ENCODE measurements at regions not wholly inside any gene's neighbourhood (a gene's known extent, or its start where the extent isn't known, plus 50 kb on each side); places are given as distances from the start of the nearest gene placed in this dataset.
A peak's percentile ranks its signal among the peaks of the same experiment; 100 is the strongest.
"Not testable (repeated sequence)": the region's sequence is repeated elsewhere in the genome, so short reads cannot be mapped to it uniquely, and the experiment has no call there.

DNA sequence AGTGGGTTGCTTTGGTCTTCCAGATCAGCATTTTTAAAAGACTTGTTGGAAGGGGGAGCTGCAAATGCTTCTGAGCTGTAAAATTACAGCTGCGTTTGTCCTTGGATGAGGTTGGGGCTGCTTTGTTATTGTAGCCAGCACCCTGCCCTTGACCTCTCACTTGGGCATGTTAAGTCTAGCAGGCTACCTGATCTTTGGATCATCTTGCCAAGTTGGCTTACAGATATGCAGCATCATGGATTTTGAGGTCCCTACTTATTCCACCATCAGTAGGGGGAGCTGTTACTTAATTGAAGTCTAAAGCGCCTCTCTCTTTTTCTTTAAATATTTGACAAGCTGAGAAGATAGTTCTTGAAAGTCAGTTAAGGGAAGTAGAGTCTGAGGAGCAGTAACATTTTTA lies 793.0 kb downstream of the MCTP2 start:
- Histone ChIP-seq H4K20me1 (ENCODE audit: insufficient read depth, low read depth, low read length) (no peaks in the 10 kb centered on the region), H3K9ac (ENCODE audit: low read length) (no peak overlapping the region), H3K9me3 (ENCODE audit: low read length) (no peaks in the 10 kb centered on the region), H3K4me1 (ENCODE audit: low read length) (no peaks in the 10 kb centered on the region), H3K4me3 (ENCODE audit: low read length) (no peak overlapping the region), H3K9me2 (replicated peaks; ENCODE audit: insufficient read depth, low read length) (no peaks in the 10 kb centered on the region), H3K36me3 (ENCODE audit: insufficient read depth, low read length) (no peaks in the 10 kb centered on the region), H3K4me2 (ENCODE audit: low read depth, low read length, poor library complexity, severe bottlenecking) (no peak overlapping the region), H2AFZ (ENCODE audit: low read length) (no peak overlapping the region), H3K79me2 (ENCODE audit: low read length) (no peaks in the 10 kb centered on the region), H3K27me3 (ENCODE audit: low read length) (no peaks in the 10 kb centered on the region), H3K27ac (ENCODE audit: low read length) (no peak overlapping the region)
- peak; percentile 72 for DNase-seq

DNA sequence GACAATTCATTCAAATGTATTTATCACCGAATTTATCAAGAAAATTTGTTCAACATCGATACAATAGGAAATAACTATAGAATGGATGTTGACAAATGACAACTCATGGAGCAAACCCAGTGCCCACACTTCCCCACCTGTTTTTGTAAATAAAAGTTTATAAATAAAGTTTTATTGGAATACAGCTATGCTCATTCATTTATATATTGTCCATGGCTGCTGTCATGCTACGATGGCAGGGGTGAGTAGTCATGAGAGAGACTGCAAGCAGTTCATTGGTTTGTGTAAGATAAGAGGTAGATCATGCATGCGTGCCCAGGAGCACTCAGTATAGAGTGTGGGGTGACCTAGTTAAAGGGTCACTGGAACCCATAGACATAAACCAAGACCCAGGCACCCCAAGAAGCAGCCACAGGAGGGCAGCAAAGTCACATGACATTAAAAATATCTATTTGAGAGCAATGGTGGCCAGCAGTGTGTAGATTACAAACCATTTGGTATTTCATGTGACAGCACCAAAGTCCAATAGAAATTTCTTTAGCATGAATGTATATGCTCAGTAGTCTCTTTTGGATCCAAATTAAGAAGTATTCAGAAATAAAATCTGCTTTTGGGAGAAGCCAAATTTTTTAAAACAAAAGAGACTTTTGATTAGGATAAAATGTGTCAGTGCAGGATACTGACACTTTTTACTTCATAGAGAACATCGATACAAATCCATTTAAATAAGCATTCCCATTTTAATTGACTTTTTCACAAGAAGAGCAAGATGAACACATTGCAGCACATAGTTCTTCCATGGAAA lies 794.8 kb downstream of the MCTP2 start:
- no peaks in the 10 kb centered on the region for H3K4me1 ChIP-seq (ENCODE audit: low read length)
- H3K9ac ChIP-seq (ENCODE audit: low read length): no peak overlapping the region
- H2AFZ ChIP-seq (ENCODE audit: low read length): no peak overlapping the region
- H3K9me2 ChIP-seq (replicated peaks; ENCODE audit: insufficient read depth, low read length): no peaks in the 10 kb centered on the region
- H3K4me2 ChIP-seq (ENCODE audit: low read depth, low read length, poor library complexity, severe bottlenecking): no peak overlapping the region
- DNase-seq: peak; percentile 83
- H4K20me1 ChIP-seq (ENCODE audit: insufficient read depth, low read depth, low read length): no peaks in the 10 kb centered on the region
- H3K27me3 ChIP-seq (ENCODE audit: low read length): no peaks in the 10 kb centered on the region
- H3K79me2 ChIP-seq (ENCODE audit: low read length): no peaks in the 10 kb centered on the region
- no peaks in the 10 kb centered on the region for H3K9me3 ChIP-seq (ENCODE audit: low read length)
- no peak overlapping the region for H3K27ac ChIP-seq (ENCODE audit: low read length)
- no peaks in the 10 kb centered on the region for H3K36me3 ChIP-seq (ENCODE audit: insufficient read depth, low read length)
- no peak overlapping the region for H3K4me3 ChIP-seq (ENCODE audit: low read length)

DNA sequence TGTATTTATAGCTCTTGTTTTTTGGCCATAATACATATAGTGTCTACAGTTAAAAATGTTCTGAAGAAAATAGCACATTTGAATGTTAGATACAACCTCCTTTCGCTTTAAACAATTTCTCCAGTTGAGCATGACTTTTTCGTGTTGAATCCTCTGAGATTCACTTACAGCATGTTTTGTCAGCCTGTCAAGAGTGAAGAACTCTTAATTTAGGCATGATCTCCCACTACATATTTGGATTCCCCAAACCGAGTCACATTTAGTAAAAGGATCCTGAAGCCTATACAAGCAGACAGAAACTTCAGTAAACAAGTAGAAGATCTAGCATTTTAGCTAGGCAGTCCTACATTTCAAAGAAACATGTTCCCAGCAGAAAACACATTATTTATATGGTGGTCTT lies 796.6 kb downstream of the MCTP2 start:
- Histone ChIP-seq H2AFZ (ENCODE audit: low read length) (no peak overlapping the region), H3K9me3 (ENCODE audit: low read length) (no peaks in the 10 kb centered on the region), H3K4me1 (ENCODE audit: low read length) (no peaks in the 10 kb centered on the region), H3K4me2 (ENCODE audit: low read depth, low read length, poor library complexity, severe bottlenecking) (no peak overlapping the region), H3K4me3 (ENCODE audit: low read length) (no peak overlapping the region), H3K79me2 (ENCODE audit: low read length) (no peaks in the 10 kb centered on the region), H3K27ac (ENCODE audit: low read length) (no peak overlapping the region), H4K20me1 (ENCODE audit: insufficient read depth, low read depth, low read length) (no peaks in the 10 kb centered on the region), H3K9me2 (replicated peaks; ENCODE audit: insufficient read depth, low read length) (no peaks in the 10 kb centered on the region), H3K36me3 (ENCODE audit: insufficient read depth, low read length) (no peaks in the 10 kb centered on the region), H3K27me3 (ENCODE audit: low read length) (no peaks in the 10 kb centered on the region), H3K9ac (ENCODE audit: low read length) (no peak overlapping the region)
- no peak for DNase-seq

DNA sequence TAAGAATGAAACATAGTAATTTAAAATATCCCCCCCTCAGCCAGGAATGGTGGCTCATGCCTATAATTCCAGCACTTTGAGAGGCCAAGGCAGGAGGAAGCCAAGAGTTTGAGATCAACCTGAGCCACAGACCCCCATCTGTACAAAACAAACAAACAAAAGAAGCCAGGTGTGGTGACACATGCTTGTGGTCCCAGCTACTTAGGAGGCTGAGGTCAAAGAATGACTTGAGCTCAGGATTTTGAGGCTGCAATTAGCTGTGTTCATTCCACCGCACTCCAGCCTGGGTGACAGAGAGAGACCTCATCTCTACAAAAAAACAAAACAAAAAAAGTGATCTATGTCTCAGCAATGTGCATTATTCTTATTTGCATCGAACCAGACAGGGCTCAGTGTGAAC lies 800.8 kb downstream of the MCTP2 start:
- Histone ChIP-seq H3K9me2 (replicated peaks; ENCODE audit: insufficient read depth, low read length) (no peaks in the 10 kb centered on the region), H3K9me3 (ENCODE audit: low read length) (peaks cover 3% of the 10 kb centered on the region; the same call in 1 of the 2 replicates), H3K27me3 (ENCODE audit: low read length) (no peaks in the 10 kb centered on the region), H2AFZ (ENCODE audit: low read length) (no peak overlapping the region), H3K4me2 (ENCODE audit: low read depth, low read length, poor library complexity, severe bottlenecking) (no peak overlapping the region), H3K9ac (ENCODE audit: low read length) (no peak overlapping the region), H3K27ac (ENCODE audit: low read length) (no peak overlapping the region), H4K20me1 (ENCODE audit: insufficient read depth, low read depth, low read length) (no peaks in the 10 kb centered on the region), H3K36me3 (ENCODE audit: insufficient read depth, low read length) (no peaks in the 10 kb centered on the region), H3K79me2 (ENCODE audit: low read length) (no peaks in the 10 kb centered on the region), H3K4me3 (ENCODE audit: low read length) (no peak overlapping the region), H3K4me1 (ENCODE audit: low read length) (no peaks in the 10 kb centered on the region)
- no peak for DNase-seq

DNA sequence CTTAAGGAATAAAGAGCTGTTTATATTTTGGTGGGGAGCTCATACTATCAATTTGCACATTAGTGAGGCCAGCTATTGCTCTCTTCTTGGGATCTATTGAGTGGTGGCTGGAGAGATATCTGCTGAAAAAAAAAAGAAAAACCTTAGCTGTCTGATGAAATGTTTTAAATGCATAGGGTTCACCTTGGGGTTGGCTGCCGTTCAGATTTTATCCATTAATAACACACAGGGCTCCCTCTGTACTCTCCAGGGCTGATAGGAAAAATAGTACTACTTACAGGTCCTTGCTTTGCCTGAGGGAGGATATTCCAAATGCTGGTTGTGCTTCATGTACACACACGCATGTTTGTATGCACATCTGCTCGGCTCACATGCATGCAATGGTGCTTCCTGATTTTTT lies 803.7 kb downstream of the MCTP2 start:
- H3K36me3 ChIP-seq (ENCODE audit: insufficient read depth, low read length): no peaks in the 10 kb centered on the region
- H3K79me2 ChIP-seq (ENCODE audit: low read length): no peaks in the 10 kb centered on the region
- H3K4me2 ChIP-seq (ENCODE audit: low read depth, low read length, poor library complexity, severe bottlenecking): no peak overlapping the region
- H3K9me2 ChIP-seq (replicated peaks; ENCODE audit: insufficient read depth, low read length): no peaks in the 10 kb centered on the region
- H3K4me3 ChIP-seq (ENCODE audit: low read length): no peak overlapping the region
- no peaks in the 10 kb centered on the region for H3K4me1 ChIP-seq (ENCODE audit: low read length)
- H2AFZ ChIP-seq (ENCODE audit: low read length): no peak overlapping the region
- H3K27me3 ChIP-seq (ENCODE audit: low read length): no peaks in the 10 kb centered on the region
- H3K9ac ChIP-seq (ENCODE audit: low read length): no peak overlapping the region
- H4K20me1 ChIP-seq (ENCODE audit: insufficient read depth, low read depth, low read length): no peaks in the 10 kb centered on the region
- DNase-seq: no peak
- H3K9me3 ChIP-seq (ENCODE audit: low read length): peaks cover 8% of the 10 kb centered on the region; the same call in 1 of the 2 replicates
- no peak overlapping the region for H3K27ac ChIP-seq (ENCODE audit: low read length)

DNA sequence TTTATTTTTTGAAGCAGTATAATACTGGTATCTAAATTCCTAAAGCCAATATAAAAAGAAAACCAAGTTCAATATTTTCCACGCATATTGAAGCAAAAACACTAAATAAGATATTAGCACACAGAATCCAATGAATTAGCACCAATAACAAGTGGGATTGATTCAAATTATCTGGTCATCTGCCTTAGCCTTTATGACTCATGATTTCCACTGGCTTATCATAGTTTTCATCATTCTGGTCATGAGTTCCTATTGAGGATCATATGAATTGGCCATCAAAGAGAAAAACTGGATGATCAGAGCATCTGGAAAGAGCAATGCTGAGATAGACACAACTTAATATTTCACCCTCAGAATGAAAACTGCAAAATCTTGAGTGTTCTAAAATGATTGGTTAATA lies 809.9 kb downstream of the MCTP2 start:
- H3K27ac ChIP-seq (ENCODE audit: low read length): no peak overlapping the region
- no peaks in the 10 kb centered on the region for H4K20me1 ChIP-seq (ENCODE audit: insufficient read depth, low read depth, low read length)
- peaks cover 5% of the 10 kb centered on the region; the same call in 1 of the 2 replicates for H3K9me3 ChIP-seq (ENCODE audit: low read length)
- H3K27me3 ChIP-seq (ENCODE audit: low read length): no peaks in the 10 kb centered on the region
- H3K79me2 ChIP-seq (ENCODE audit: low read length): no peaks in the 10 kb centered on the region
- no peak for DNase-seq
- H3K36me3 ChIP-seq (ENCODE audit: insufficient read depth, low read length): no peaks in the 10 kb centered on the region
- no peak overlapping the region for H2AFZ ChIP-seq (ENCODE audit: low read length)
- H3K4me2 ChIP-seq (ENCODE audit: low read depth, low read length, poor library complexity, severe bottlenecking): no peak overlapping the region
- no peaks in the 10 kb centered on the region for H3K4me1 ChIP-seq (ENCODE audit: low read length)
- no peaks in the 10 kb centered on the region for H3K9me2 ChIP-seq (replicated peaks; ENCODE audit: insufficient read depth, low read length)
- H3K9ac ChIP-seq (ENCODE audit: low read length): no peak overlapping the region
- H3K4me3 ChIP-seq (ENCODE audit: low read length): no peak overlapping the region

DNA sequence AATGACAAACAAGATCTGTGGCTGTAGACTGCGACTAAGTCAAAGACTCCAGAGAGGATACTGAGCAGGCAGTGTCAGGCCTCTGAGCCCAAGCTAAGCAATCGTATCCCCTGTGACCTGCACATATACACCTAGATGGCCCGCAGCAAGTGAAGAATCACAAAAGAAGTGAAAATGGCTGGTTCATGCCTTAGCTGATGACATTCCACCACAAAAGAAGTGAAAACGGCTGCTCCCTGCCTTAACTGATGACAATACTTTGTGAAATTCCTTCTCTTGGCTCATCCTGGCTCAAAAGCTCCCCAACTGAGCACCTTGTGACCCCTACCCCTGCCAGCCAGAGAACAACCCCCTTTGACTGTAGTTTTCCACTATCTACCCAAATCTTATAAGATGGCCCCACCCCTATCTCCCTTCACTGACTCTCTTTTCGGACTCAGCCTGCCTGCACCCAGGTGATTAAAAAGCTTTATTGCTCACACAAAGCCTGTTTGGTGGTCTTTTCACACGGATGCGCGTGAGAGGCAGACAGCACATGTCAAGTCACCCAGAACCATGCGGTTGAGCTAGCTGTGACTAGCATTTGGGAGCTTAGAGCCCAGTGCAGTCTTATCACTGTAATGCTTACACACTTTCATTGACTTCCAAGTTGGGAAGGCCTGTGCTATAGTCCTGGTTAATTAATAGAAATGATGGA lies 812.0 kb downstream of the MCTP2 start:
- H3K4me2 ChIP-seq (ENCODE audit: low read depth, low read length, poor library complexity, severe bottlenecking); H3K4me3 ChIP-seq (ENCODE audit: low read length); H3K9me2 ChIP-seq (replicated peaks; ENCODE audit: insufficient read depth, low read length); H3K79me2 ChIP-seq (ENCODE audit: low read length); H3K36me3 ChIP-seq (ENCODE audit: insufficient read depth, low read length); H2AFZ ChIP-seq (ENCODE audit: low read length); H4K20me1 ChIP-seq (ENCODE audit: insufficient read depth, low read depth, low read length); H3K9ac ChIP-seq (ENCODE audit: low read length); H3K27ac ChIP-seq (ENCODE audit: low read length); H3K27me3 ChIP-seq (ENCODE audit: low read length); DNase-seq; H3K4me1 ChIP-seq (ENCODE audit: low read length): not testable (repeated sequence)
- H3K9me3 ChIP-seq (ENCODE audit: low read length): peaks cover 14% of the 10 kb centered on the region

DNA sequence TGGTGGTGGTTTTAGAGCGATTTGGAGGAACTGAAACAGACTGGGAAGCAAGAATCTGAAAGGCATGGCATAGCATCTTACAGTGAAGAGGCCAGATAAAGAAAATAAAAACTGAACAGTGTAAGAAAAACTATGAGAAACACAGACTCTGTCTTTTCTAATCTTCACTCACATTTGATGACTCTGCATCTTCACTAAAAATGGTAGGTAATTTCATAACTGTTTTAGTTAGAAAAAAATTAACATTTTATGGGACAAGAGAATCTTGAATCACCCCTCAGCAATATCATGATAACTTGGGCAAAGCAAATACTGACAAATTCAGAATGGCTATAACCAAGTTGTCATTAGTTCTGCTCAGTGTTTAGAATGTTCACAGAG lies 812.6 kb downstream of the MCTP2 start:
- Histone ChIP-seq H2AFZ (ENCODE audit: low read length) (no peak overlapping the region), H3K27ac (ENCODE audit: low read length) (no peak overlapping the region), H3K4me2 (ENCODE audit: low read depth, low read length, poor library complexity, severe bottlenecking) (no peak overlapping the region), H3K9me3 (ENCODE audit: low read length) (peaks cover 19% of the 10 kb centered on the region), H4K20me1 (ENCODE audit: insufficient read depth, low read depth, low read length) (no peaks in the 10 kb centered on the region), H3K79me2 (ENCODE audit: low read length) (no peaks in the 10 kb centered on the region), H3K4me3 (ENCODE audit: low read length) (no peak overlapping the region), H3K4me1 (ENCODE audit: low read length) (no peaks in the 10 kb centered on the region), H3K27me3 (ENCODE audit: low read length) (no peaks in the 10 kb centered on the region), H3K36me3 (ENCODE audit: insufficient read depth, low read length) (no peaks in the 10 kb centered on the region), H3K9ac (ENCODE audit: low read length) (no peak overlapping the region), H3K9me2 (replicated peaks; ENCODE audit: insufficient read depth, low read length) (no peaks in the 10 kb centered on the region)
- no peak for DNase-seq

Data from Karpas-422 (cell line).